Cardiac muscle cell (in vitro differentiated cells and primary cell): ENCODE measurements at regions not wholly inside any gene's neighbourhood (a gene's known extent, or its start where the extent isn't known, plus 50 kb on each side); places are given as distances from the start of the nearest gene placed in this dataset.

ENCODE experiments used
- DNase-seq, 2 donors: peaks; one replicate each; pipeline versions ENCODE4 v3.0.0 to v3.0.0-alpha.2; 2010 to 2017; ENCODE audit warnings: low read depth in 1 of 2, low spot score in 1 of 2
- H3K27ac ChIP-seq: fragments of 200-600 bp; sonication (generic); 2 replicates; pipeline ENCODE4 v1.5.1; 2016
- H3K27me3 ChIP-seq: fragments of 200-600 bp; sonication (generic); 2 replicates; pipeline ENCODE4 v1.6.0; 2016; ENCODE audit warnings: control low read depth
- H3K36me3 ChIP-seq: fragments of 200-600 bp; sonication (generic); 2 replicates; pipeline ENCODE4 v1.5.1; 2016; ENCODE audit warnings: control low read depth
- H3K4me1 ChIP-seq: fragments of 200-600 bp; sonication (generic); 2 replicates; pipeline ENCODE4 v1.8.1; 2017; ENCODE audit warnings: low read depth, mild to moderate bottlenecking, mixed run types
- H3K4me3 ChIP-seq: fragments of 200-600 bp; sonication (generic); 2 replicates; pipeline ENCODE4 v1.5.1; 2016; ENCODE audit warnings: mild to moderate bottlenecking
- H3K9me3 ChIP-seq: fragments of 200-600 bp; sonication (generic); 2 replicates; pipeline ENCODE4 v1.5.1; 2017; ENCODE audit warnings: low read depth, mild to moderate bottlenecking, control low read depth
- TF ChIP-seq, protein P1 (sequence below): IDR thresholded peaks from 2 replicates; pipeline ENCODE4 v1.5.1; 2012; ENCODE audit warnings: low read depth, mild to moderate bottlenecking, low read length

DNA sequence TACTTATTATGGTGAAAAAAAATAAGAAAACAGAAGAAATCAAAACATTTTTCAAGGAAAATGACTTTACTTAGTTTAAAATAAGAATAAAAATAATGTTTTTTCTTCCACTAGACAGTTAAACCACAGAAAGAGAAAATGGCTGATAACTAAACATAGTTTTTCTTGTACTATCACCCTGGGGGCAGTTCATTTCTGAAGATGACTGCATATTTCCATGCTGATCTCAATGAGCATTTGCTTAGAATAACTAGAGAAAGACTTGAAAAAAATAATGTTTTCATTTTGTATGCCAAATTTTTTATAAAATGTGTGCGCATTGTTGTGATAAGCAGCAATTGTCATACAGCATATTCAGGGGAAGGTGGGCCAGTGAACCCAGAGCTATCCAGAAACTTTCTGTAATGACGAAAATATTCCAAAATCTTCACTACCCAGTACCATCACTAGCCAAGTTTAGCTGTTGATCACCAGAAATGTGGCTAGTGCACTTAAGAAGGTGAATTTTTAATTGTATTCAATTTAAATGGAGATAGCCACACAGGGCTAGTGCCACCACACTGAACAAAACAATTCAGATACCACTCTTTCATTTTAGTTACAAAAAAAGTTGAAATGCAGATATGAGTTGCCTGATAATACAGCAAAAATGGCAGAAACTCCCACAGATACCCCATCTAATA is 513.4 kb upstream of the NETO1 start:
- H3K9me3 ChIP-seq: no peaks in the 10 kb centered on the region
- H3K27ac ChIP-seq: no peak overlapping the region
- no peaks in the 10 kb centered on the region for H3K36me3 ChIP-seq
- no peaks in the 10 kb centered on the region for H3K4me1 ChIP-seq
- TF ChIP-seq, protein P1, sequence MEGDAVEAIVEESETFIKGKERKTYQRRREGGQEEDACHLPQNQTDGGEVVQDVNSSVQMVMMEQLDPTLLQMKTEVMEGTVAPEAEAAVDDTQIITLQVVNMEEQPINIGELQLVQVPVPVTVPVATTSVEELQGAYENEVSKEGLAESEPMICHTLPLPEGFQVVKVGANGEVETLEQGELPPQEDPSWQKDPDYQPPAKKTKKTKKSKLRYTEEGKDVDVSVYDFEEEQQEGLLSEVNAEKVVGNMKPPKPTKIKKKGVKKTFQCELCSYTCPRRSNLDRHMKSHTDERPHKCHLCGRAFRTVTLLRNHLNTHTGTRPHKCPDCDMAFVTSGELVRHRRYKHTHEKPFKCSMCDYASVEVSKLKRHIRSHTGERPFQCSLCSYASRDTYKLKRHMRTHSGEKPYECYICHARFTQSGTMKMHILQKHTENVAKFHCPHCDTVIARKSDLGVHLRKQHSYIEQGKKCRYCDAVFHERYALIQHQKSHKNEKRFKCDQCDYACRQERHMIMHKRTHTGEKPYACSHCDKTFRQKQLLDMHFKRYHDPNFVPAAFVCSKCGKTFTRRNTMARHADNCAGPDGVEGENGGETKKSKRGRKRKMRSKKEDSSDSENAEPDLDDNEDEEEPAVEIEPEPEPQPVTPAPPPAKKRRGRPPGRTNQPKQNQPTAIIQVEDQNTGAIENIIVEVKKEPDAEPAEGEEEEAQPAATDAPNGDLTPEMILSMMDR: no peak
- no peak for DNase-seq
- no peak overlapping the region for H3K4me3 ChIP-seq
- H3K27me3 ChIP-seq: no peaks in the 10 kb centered on the region

- no peaks in the 10 kb centered on the region for H3K27me3 ChIP-seq
- no peaks in the 10 kb centered on the region for H3K4me1 ChIP-seq
- no peak overlapping the region for H3K4me3 ChIP-seq
- TF ChIP-seq, protein P1: no peak
- no peak overlapping the region for H3K27ac ChIP-seq
- no peaks in the 10 kb centered on the region for H3K36me3 ChIP-seq
- DNase-seq: no peak
- no peaks in the 10 kb centered on the region for H3K9me3 ChIP-seq
Observed at GRCh38 chr18:73366713-73367112, 498.9 kb upstream of the NETO1 start.

- Histone ChIP-seq H3K4me1 (no peaks in the 10 kb centered on the region), H3K36me3 (no peaks in the 10 kb centered on the region), H3K9me3 (no peaks in the 10 kb centered on the region), H3K27ac (no peak overlapping the region), H3K4me3 (no peak overlapping the region), H3K27me3 (no peaks in the 10 kb centered on the region)
- TF ChIP-seq, protein P1: no peak
- DNase-seq: no peak
Observed at GRCh38 chr18:73365018-73365417, 497.2 kb upstream of the NETO1 start.

- no peaks in the 10 kb centered on the region for H3K27me3 ChIP-seq
- H3K27ac ChIP-seq: no peak overlapping the region
- TF ChIP-seq, protein P1: no peak
- H3K4me1 ChIP-seq: no peaks in the 10 kb centered on the region
- DNase-seq: no peak
- no peaks in the 10 kb centered on the region for H3K36me3 ChIP-seq
- H3K4me3 ChIP-seq: no peak overlapping the region
- no peaks in the 10 kb centered on the region for H3K9me3 ChIP-seq
Observed at GRCh38 chr18:73355121-73355520, 487.3 kb upstream of the NETO1 start.

GRCh38 chr18:73352546-73352945 is 484.8 kb upstream of the NETO1 start:
- no peaks in the 10 kb centered on the region for H3K9me3 ChIP-seq
- no peaks in the 10 kb centered on the region for H3K27me3 ChIP-seq
- no peak overlapping the region for H3K27ac ChIP-seq
- no peak overlapping the region for H3K4me3 ChIP-seq
- DNase-seq: no peak
- TF ChIP-seq, protein P1: no peak
- no peaks in the 10 kb centered on the region for H3K36me3 ChIP-seq
- no peaks in the 10 kb centered on the region for H3K4me1 ChIP-seq
